ENCODE measurements at regions not wholly inside any gene's neighbourhood (a gene's known extent, or its start where the extent isn't known, plus 50 kb on each side); places are given as distances from the start of the nearest gene placed in this dataset.

DNA sequence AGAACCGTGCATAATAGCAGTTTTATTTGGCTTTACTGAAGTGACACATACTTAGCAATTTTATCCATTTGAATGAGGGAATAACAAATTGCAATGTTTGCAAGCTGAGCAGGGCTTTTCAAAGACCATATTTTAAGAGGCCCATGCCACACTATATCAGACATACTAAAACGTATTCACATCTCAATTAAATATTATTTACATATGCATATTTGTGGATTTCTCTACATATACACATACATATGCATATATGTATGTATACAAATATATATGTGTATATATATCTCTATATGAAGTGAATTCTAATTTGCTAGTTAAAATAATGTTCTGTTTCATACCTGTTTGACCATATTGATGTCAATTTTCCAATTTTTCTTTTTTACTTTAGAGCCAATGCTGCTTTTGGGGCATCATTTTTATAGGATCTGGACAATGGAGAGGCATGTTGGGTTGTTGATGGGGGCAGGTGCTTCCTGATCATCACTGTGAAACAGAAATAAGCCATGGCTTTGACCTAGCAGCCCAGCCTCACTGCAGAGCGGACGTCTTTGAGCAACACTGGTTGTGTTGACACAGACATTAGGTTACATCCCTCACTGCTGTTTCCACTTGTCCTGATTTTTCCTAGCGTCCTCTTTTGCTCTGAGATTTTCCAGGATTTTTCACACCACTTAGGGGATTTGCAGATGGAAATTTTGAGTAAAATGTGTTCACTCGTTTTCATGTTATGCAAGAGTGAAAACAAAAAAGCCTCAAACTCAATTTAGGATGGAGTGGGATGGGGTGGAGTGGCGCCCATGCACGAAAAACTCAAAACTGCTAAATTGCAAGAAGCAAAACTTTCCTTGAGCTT lies 56.9 kb downstream of the RDH14 start:
- DNase-seq, result no peak

DNA sequence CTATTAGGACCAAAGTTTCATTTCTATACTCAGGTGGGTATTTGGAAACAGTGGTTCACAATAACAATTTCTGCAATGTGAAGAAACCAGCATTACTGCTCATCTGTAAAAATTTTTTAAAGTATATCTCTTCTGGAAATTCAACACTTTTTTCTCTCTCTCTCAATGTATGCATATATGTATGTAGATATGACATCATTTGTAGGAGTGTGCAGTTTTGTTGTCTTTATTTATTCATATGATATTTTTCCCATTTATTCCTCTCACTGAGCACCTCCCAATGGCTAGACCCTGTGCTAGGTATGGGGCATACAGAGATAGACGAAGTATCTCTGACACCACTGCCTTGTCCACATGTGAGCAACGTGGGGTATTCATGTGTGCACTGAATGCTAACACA lies 58.3 kb downstream of the RDH14 start:
- DNase-seq, result no peak

DNA sequence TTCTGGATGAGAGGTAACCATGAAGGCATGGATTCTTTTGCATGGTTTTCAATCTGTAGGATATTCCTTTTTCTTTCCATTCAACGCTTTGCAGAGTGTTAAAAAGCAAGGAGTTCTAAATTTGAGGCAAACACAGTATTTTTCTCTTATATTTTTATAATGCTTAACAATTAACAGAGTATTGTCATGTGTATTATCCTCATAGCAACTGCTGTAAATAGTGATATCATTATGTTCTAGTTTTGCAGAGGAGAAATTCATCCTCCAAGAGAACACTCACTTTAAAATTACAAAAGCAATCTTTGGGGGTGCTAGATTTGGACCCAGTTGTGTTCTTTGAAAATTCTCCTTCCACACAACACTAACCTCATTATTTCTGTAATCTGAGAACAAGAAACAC lies 58.7 kb downstream of the RDH14 start:
- DNase-seq, result no peak

DNA sequence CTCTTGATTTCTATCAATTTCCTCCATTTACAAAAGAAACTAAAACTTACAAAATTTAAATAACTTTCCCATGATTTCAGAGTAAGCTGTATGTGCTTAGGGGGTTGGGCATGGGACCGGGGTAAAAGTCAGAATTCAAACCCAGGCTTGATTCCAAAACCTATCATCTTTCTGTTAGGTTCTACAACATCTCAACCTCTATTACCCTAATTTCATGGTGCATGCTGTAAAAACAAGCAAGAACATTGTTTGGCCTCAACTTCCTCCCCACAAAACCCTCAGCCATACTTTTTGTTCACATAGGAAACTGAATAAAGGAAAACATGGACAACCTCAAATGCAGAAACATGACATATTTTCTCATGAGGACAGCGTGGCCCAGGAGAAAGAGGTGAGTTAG lies 59.3 kb downstream of the RDH14 start:
- DNase-seq, result no peak

DNA sequence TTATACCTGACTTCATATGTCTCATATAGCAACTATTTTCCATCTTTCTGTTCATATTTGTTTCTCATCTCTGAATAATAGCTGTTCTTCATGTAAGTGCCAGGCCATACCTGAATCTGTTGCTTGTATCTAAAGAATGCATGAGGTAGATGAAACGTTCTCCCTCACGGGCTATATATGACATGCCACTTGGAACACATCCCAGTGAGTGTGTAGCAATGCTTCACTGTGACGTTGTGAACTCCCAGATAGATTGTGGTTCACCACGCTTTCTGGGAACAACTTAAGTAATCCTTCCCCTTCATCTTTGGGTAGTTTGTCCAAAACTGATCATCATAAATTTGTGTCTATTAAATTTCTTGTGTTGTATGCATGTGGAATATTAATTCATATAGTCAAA lies 60.1 kb downstream of the RDH14 start:
- DNase-seq, result no peak

DNA sequence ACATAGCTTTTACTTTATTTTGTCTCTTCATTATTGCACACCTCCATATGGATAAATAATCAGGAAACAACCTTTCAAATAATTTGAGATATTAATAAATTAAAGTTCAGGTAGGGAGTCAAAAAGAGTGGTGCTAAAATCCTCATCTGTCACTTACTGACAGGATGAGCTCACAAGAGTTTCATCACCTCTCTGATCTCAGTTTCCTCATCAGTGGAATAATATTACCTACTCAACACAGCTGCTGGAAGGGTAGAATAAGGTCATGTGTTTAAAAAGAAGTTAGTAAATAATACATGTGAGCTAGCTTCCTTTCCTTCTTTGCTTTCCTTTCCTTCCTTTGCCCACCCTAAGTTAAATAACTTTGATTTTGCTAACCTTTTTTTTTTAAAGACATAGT lies 61.9 kb downstream of the RDH14 start:
- DNase-seq, result no peak

DNA sequence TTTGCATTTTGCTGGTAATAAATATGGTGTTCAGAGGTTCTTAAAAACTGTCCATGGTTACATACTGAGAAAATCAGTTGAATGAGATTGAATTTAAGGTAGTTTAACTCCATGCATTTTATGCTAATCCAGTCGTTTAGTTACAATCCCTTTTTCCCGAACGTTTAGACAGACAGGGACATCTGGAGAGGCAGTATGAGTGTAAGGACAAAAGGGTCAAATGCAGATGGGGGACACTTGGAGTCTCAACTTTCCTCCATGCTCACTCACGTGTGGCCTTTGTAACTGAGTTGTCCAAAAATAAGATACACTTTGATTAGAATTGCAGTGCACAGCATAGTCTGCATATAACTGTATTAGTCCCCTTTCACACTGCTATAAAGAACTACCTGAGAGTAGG lies 63.9 kb downstream of the RDH14 start:
- DNase-seq, result no peak

DNA sequence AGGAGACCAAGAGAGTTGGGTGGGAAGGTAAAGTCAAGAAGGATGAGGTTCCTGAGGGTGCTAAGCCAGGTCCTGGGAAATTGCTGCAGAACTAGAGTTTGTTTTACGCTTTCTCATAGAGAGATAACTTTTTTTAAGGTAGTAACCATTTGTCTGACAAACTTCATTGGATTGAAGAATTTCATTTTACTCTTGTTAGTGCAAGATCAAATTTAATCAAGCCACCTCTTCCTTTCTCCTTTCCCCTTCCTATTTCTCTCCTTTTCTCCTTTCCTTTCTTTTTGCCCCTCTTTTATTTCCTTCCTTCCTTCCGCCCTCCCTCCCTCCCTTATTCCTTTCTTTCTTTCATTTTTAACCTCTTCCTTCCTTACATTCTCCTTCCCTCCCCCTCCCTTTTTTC lies 65.4 kb downstream of the RDH14 start:
- DNase-seq, result no peak

DNA sequence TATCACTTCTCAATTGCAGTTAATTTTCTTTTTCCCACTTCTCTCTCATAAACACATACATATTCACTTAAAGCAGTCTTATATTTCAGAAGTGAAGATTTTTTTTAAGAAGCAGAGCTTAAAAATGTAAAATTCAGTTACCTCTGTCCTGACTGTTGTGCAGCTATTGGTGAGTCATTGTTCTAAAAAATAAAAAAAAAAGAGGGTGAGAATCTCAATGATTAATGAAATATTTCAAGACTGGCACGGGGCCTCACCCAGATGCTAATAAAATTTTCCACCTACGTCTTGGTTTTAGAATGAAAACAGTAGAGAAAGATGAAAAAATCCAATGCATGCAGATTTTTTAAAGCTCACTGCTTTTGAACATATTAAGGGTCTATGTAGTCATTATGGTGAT lies 67.7 kb downstream of the RDH14 start:
- DNase-seq, result no peak

DNA sequence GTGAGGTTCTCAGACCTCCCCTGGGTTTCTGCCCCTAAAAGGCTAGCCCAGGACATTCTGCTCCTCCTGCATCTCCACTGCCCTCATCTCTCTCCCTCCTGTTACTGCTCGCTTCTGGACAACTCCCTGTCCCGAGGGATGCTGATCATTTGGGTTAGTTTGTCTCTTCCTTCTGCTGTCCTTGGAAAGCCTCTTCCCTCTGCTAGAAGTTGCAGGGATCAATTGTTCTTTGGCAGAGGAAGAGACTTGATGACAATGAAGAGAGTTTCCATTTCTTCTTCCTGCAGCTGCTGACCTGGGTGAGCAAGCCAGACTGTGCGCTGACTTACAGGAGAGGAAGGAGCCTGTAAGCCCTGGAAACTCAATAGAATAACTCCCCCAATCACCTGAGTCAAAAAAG lies 68.9 kb downstream of the RDH14 start:
- DNase-seq, result no peak

DNA sequence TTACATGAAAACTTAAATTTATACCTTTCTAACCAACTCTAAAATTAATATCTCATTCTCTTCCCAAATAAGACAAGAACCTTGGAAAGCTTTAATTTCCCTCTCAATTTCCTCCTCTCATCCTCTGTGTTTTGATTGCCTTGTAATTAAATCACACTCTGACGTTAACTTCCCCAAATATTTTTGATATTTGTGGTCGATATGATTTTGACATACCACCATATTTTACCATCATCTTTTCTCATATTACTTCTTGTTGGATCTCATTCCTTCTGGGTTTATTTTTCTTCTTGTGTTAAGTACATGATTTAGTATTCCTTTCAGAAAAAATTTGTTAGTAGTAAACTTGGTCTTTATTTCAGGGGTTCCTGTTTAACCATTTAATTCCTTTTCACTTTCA lies 69.6 kb downstream of the RDH14 start:
- no peak for DNase-seq

DNA sequence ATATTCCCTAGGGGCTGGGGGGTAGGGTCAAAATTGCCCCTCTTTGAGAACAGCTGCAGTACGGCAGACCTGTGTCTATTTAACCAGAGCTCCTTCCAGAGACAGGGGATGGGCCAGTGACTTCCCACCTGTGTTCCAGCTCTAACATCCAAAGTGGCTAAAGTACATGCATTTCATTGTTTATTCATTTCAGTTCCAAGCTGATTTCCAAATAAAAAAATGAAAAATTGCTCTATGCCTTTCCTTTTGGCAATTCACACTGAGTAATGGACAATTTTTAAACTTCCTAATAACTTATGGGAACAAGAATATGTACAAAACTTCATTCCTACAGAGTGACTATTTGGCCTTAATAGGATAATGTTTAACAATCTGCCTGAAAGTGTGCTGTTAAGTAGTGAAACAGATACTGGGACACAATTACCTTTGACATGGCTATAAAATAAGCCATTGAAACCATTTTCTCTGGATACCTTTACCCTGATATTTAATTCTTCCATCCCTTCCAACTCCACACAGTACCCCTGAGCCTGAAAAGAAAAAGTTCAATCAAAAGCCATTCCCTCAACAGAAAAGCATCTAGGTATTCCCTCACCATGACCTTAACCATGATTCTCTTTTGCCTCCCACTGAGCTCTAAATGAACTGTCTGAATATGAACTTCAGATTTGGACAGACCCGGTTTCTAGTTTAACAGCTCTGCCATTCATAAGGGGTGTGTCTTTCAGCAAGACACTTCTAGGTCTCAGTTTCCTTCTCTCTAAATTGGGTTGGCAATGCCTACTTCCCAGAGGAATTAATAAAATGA lies 73.1 kb downstream of the RDH14 start:
- no peak for DNase-seq

DNA sequence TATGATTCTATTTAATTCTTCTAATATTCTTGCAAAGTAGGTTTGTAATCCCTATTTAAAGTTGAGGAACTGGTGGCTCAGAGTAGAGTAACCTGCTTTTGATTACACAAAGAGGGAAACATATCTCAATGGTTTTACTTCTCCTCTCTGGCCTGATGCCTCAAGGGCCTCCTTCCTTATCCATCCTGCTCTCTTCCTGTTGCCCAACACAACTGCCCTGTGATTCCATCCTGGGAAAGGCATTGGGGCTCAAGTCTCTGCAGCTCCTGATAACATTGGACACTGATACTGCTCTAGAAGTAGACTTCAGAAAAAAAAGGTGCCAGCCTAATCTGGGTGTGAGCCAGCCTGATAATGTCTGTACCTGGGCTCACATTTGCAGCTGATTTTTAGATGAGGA lies 75.8 kb downstream of the RDH14 start:
- no peak for DNase-seq

DNA sequence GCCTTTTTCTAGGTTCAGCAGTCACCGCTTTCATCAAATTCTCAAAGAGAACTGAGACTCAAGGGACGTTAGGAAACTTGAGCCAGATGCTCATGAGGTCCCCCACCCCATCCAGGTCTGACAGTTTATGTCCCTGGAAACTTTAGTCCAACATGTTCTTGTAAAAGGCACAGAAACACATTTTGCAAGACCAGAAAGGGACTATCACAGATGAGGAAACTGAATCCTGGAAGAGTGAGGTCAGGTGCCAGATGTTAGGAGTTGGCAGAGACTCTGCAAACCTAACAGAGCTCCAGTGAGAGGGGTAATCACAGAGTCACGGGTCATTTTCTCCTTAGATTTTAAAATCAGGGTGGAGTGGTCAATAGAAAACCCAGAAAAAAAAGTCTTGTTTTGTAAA lies 76.6 kb downstream of the RDH14 start:
- no peak for DNase-seq

DNA sequence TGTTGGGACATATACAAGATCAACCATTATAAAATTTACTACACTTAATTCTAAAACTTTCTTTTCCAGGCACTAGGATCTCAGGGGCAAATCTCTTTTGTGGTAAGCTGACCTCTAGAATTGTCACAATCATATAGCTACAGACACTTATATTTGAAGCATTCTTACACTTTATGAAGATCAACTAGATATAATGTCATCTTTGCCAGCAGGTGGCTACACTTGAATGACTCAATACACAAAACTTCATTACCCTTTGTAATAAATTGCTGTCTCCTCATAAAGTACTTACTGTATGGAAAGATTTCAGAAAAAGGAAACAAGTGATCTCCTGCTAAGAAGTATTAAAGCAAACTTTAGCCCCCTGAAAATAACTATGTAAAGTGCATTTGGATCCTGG lies 77.8 kb downstream of the RDH14 start:
- no peak for DNase-seq

DNA sequence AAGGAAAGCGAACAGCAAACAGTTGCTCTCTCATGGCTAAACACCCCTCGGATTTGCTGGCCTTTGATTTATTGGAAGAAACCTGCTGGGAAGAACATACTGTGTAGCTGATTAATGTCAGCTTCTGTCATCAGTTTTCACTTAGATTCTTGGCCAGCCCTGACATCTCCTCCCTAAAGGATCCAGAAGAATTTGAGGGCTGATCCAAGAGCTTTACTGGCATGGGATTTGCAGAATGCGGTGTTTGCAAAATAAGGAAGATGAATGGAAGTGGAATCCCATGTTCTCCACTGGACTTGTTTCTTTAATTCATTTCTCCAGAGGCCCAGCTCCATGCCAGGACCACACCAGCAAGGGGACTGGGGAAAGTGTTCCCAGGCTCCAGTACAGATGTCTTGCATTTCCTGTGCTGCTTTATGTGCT lies 80.5 kb downstream of the RDH14 start:
- no peak for DNase-seq

DNA sequence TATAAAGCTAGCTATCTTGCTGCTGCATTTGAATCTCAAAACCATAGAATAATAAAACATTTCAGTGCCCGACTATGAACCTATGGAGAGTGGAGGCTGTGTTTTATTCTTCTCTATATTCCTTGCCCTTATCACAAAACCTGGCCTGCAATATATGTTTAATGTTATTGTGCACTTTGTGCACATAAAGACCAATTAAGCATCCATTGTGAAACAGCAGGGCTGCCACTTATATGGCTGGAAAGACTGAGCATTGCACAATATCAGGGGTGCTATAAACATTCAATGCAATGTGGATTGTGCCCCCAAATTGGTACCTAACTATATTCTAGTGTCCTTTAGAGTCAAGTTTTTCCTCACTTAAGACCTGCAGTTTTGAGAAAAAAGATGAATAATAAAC lies 83.2 kb downstream of the RDH14 start:
- DNase-seq, result no peak

DNA sequence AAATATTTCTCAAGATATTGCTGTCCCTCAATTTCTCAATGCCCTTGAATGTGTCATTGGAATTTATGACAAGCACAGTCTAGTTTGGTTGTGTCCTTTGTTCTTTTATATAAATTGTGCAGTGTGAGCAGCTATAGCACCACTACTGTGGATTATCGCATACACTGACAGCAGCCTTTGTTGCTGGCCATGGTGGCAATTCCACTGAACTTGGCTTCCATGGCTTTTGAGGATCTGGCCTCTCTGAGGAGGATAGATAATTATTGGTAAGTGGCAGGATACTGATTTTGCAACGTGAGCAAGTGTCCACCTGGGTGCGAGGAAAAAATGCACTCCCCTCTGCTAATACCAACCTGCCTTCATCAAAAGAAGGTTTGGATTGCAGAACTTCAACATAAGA lies 84.0 kb downstream of the RDH14 start:
- DNase-seq, result no peak

DNA sequence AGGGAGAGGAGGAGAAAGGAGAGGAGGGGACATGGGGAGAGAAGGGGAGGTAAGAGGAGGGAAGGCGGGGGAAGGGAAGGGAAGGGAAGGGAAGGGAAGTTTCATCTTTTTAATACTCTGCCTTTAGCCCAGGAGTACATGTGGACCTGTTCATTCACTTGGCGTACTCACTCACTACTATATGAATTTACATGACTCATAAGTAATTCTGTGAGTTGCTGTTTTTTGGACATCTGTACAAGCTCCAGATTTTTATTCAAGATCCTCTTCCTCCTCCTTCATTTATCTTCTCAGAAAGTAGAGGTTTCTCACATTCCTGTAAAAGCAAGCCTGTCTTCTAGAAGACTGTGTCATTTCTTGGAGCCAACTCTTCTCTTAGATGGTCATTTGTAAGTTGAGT lies 84.6 kb downstream of the RDH14 start:
- no peak for DNase-seq

DNA sequence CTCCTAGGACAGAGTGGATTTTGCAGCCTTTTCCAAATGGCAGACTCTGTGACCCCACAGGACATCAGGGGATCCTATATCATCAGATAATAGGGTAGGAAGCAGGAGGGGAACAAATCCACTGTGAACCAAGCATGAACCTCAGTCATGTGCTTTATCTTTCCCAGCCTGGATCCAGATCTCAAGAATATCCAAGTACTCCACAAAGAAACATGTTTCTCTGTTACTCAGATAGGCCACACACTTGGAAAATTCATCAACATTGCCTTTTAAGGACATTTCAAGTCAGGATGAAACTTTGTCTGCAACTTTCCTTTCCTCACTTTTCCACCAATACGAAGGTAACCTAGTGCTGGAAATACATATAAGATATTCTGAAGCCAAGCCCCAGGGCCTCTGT lies 85.8 kb downstream of the RDH14 start:
- DNase-seq, result no peak

DNA sequence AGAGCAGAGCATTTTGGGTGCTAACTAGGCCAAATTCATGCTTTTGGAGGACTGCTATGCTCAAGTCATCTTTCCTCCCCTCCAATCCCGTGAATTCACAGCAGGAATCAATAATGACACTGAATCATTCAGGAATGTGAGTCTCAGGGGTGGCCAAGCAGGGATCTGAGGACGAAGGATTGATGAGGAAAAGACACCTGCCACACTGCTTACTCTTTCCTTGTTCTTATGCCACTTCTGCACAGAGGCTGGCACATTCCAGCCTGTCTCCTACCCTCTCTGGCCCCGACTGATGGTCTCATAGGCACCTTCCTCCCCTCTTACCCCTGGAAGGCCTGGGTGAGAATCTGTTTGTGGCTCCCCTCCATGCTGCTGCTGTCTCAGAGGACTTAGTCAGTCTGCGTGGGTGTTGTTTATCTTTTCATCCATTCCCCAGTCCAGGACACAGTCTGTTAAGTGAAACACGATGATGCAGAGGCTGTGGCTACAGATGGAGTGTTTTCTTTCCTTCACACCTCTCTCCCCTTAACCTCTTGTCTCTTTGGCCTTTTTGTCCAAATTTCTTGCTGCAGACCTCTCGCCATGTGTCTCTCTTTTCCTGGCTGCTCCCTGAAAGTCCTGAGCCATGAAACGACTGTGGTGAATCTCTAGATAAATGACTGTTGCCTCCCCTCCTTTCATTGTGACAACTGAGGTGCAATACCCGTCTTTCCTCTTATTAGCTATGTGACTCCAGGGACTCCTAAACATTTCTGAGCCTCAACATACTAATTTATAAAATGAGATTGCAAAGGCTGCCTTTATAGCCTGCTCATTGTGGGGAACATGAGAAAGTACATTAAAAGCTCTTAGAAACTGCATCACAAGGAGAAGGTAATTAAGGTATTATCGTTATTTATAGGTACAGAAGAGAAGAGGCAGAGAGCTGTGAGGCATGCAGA lies 86.9 kb downstream of the RDH14 start:
- DNase-seq, result no peak

DNA sequence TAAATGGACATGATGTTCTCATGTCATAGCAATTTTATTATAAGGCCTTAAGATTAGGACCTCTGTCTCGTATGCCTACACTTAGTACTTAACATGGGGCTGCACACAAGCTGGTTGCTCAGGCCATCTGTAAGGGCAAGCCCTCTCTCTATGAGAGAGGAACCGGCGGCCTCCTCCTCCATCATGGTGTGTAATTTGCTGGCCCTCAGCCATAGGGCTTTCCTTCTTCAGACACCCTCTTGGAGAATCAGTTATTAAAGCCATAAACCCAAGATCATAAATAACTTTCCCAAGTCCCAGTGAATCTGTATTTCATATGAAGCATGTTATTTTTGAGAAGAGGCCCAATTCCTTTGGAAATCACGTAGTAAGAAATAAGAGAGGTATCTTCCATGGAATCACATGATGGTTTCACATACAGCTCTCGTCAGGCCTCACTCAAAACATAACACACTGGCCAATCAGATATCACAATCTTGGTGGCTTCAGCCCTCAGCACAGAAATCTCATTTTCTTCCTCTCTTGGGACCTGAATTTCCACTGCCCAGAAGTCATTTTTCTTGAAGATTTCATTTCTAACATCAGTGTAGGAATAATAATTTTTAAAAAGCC lies 92.6 kb downstream of the RDH14 start:
- DNase-seq, result no peak

DNA sequence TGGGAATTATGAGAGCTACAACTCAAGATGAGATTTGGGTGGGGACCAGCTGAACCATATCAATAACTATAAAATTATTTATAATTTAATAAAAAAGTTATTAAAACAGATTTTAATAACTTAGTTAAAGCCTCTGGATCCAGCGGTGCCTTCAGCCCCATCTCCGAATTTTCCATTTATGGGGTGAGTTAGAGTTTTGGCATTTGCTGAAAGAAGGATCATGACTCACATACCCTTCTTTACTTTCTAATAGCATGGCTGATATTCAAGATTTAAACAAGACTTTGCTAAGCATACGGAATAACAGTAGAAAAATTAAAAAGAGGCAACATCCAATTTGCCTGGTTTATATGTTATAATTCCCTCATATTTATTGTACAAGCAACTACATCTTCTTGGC lies 94.5 kb downstream of the RDH14 start:
- DNase-seq, result no peak
